ENCODE measurements at regions not wholly inside any gene's neighbourhood (a gene's known extent, or its start where the extent isn't known, plus 50 kb on each side); places are given as distances from the start of the nearest gene placed in this dataset.

DNA sequence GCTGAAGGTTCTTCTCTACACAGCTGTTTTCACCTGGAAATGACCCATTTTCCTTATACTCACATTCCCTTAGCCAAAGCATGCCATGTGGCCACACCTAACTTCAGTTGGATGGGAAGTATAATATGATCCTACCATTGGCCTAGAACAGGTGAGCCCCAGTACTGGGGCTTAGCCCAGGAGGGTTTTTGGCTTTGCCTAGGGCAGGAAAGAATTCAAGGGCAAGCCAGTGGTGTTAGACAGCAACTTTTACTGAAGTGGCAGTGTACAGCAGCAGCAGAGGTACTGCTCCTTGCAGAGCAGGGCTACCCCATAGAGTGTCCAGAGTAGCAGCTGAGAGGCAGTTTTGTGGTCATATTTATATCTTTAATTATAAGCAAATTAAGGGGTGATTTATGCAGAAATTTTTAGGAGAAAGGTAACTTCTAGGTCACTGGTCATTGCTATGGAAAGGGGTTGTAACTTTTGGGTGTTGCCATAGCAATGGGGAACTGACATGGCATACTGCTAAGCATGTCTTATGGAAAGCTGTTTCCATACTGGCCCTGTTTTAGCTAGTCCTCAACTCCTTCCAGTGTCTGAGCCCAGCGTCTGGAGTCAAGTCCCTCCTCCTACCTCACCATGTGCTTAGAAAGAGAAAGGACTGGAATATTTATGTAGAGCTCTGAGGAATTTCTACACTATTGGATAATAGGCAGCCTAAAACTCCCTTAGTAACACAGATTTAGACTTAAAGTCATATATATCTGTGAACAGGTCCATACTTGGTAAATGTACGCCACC lies 109.0 kb upstream of the DTNA start:
- TF ChIP-seq, protein P1, sequence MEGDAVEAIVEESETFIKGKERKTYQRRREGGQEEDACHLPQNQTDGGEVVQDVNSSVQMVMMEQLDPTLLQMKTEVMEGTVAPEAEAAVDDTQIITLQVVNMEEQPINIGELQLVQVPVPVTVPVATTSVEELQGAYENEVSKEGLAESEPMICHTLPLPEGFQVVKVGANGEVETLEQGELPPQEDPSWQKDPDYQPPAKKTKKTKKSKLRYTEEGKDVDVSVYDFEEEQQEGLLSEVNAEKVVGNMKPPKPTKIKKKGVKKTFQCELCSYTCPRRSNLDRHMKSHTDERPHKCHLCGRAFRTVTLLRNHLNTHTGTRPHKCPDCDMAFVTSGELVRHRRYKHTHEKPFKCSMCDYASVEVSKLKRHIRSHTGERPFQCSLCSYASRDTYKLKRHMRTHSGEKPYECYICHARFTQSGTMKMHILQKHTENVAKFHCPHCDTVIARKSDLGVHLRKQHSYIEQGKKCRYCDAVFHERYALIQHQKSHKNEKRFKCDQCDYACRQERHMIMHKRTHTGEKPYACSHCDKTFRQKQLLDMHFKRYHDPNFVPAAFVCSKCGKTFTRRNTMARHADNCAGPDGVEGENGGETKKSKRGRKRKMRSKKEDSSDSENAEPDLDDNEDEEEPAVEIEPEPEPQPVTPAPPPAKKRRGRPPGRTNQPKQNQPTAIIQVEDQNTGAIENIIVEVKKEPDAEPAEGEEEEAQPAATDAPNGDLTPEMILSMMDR (IDR thresholded peaks at IDR 0.05): no peak
- TF ChIP-seq POLR2A (IDR thresholded peaks at IDR 0.05): no peak

Measured in breast epithelium (tissue), 3 donors.